ENCODE measurements at regions not wholly inside any gene's neighbourhood (a gene's known extent, or its start where the extent isn't known, plus 50 kb on each side); places are given as distances from the start of the nearest gene placed in this dataset.

DNA sequence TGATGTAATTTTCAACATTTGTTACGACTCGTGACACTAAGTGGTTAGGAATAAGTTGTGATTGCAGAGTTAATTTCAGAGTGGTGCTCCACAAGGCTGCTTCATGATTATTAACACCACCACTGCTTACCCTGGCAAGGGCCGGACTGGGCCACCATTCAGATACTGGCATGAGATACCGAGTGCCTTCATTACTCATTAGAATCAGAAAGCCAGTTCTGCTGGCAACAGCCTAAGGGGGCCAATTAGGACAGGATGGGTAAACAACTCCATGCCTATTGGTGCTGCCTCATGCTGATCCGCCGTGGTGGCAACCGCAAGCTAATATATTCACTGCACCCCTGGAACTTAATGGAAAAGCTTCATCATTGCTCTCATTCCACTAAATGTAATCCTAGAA is 575.1 kb downstream of the EFNB2 start:
- in situ Hi-C loops (cut with HindIII; ENCODE audit: low sequenced_read_pairs), result no loop called here

DNA sequence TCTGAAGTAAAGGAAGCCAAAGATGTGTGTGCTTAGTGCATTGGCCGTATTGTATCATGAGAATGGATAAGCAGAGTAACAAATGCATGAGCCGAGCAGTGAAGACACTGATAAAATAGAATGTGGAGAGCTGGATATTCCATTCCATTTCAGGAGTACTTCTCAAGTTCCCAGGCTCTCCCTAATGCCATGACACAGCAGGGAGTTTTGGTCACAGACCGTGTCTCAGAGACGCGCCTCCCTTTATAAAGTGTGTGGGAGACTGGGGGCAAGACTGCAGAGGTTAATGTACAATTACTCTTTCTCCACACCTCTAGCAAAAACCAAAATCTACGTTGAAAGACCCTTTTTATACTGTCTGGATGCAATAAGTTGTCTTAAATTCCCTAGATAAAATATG is 575.6 kb downstream of the EFNB2 start:
- in situ Hi-C loops (cut with HindIII; ENCODE audit: low sequenced_read_pairs), result no loop called here

- in situ Hi-C loops (cut with HindIII; ENCODE audit: low sequenced_read_pairs), result no loop called here
These were observed 577.6 kb downstream of the EFNB2 start for GRCh38 chr13:105957769-105958438.

DNA sequence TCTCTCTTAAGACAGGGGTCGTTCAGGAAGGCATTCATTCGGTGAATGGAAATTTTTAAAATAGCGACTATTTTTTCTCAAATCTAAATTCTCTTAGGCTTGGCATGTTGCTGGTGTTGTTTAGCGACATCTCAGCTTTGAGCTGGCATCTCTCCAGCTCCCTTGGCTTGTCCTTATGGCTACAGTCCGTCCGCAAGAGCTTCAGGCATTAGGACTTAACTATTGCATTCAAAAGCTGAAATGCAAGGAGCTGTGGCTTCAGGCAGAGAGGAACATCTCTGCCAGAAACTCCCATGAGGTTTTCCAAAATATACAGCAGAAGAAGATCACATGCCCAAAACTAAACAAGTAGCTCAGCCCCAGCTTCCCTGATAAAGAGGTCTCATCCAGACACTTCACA is 578.5 kb downstream of the EFNB2 start:
- in situ Hi-C loops (cut with HindIII; ENCODE audit: low sequenced_read_pairs), result no loop called here

DNA sequence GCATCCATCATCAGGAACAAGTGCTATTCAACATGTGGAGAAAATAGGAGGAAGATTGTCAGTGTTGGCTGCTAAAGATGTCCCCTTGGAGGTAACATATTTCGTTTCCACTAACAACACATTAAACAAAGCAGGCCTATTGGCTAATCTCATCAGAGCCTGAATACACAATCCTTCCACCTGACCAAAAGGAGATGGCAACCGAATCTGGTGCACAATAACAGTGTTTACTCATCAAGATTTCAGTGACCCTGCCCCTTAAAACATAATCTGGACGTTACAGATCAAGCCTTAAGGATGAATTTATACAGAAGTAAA is 582.5 kb downstream of the EFNB2 start:
- in situ Hi-C loops (cut with HindIII; ENCODE audit: low sequenced_read_pairs), result no loop called here

- in situ Hi-C loops (cut with HindIII; ENCODE audit: low sequenced_read_pairs), result no loop called here
These were observed 583.1 kb downstream of the EFNB2 start for GRCh38 chr13:105952233-105952972.

DNA sequence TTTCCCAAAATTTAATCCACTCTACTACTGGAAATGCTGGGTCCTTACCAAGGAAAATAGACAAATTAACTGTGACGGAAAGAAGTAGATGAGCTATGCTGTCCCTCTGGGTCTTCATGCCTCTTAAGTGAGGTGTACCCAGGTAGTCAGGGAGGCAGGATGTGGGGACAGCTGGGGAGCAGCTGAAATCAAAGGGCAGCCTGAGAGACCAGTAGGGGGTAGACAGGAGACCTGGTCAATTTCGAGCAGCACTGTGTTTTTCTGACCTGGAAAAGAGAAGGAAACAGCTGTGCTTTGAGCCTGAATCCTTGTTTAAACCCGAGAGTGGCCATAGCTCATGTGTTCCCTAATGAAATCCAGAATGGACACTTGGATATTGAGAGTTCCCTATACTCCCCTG is 587.3 kb downstream of the EFNB2 start:
- in situ Hi-C loops (cut with HindIII; ENCODE audit: low sequenced_read_pairs), result no loop called here

DNA sequence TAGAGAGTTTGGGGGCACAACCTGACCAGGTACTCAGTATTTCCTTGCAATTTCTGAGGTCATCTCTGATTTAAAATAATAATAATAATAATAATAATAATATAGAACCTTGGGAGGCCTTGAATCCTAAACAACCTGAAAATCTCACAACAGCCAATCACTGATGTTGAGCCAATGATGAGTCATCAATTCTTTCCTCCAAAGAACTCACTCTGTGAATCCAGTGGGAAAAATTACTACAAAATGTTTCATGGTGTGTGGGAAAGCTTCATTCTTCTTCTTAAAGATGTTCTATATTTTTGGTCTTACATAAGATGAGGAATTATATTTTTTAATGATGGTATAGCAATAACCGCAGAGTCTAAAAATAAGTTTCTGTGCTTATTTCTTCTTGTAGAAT is 594.6 kb downstream of the EFNB2 start:
- in situ Hi-C loops (cut with HindIII; ENCODE audit: low sequenced_read_pairs), result no loop called here

GRCh38 chr13:105937451-105937850 is 598.0 kb downstream of the EFNB2 start:
- in situ Hi-C loops (cut with HindIII; ENCODE audit: low sequenced_read_pairs), result no loop called here

DNA sequence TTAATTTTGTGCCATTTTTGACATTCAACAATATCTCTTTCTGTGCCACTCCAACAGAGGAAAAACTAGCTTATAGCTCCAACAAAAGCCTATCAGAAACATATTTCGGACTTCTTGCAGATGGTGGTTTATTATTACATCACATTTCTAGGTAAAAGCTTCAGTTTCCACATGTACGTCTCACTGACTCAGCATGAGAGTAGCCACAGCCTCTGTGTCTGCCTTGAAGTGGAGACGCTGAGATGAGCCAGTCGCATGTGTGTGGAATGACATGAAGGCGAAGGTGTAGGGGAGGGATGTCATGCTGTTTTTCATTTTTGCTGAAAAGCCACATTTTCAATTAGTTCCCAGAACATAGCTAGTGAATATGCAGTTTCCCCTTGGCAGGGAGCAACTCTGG is 598.6 kb downstream of the EFNB2 start:
- in situ Hi-C loops (cut with HindIII; ENCODE audit: low sequenced_read_pairs), result no loop called here

- in situ Hi-C loops (cut with HindIII; ENCODE audit: low sequenced_read_pairs), result no loop called here
These were observed 606.0 kb downstream of the EFNB2 start for GRCh38 chr13:105929505-105929904.

GRCh38 chr13:105928901-105929300 is 606.6 kb downstream of the EFNB2 start:
- in situ Hi-C loops (cut with HindIII; ENCODE audit: low sequenced_read_pairs), result no loop called here

DNA sequence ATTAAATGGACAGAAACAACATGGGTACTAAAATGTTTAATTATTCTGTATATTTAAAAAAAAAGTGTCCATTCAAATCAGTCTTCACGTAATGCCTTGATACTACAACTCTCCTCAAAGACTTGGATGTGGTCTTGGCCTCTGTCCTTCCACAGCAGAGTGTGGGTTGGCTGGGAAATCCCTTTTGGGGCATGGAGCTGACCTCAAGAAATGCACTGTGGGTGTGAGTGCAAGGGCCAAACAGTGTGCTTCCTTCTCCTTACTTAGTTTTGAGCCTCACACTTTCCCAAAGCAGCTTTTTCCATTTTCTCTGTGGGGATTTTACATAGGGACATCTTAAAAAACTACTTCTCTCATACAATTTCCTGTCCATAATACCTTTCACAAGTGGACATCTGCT is 607.4 kb downstream of the EFNB2 start:
- in situ Hi-C loops (cut with HindIII; ENCODE audit: low sequenced_read_pairs), result no loop called here

GRCh38 chr13:105925496-105925895 is 610.0 kb downstream of the EFNB2 start:
- in situ Hi-C loops (cut with HindIII; ENCODE audit: low sequenced_read_pairs), result no loop called here

DNA sequence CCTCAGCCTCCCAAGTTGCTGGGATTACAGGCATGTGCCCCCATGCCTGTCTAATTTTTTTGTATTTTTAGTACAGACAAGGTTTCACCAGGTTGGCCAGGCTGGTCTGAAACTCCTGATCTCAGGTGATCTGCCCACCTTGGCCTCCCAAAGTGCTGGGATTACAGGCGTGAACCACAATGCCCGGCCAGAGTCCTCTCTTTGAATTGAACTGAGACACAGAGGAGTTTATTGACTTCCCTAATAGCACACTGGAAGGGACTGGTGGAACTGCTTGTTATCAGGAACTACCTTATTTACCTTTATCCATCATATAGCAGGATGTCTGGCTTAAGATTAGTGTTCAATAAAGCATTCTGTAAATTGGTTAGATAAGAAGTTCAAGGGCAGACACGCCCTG is 613.8 kb downstream of the EFNB2 start:
- in situ Hi-C loops (cut with HindIII; ENCODE audit: low sequenced_read_pairs), result no loop called here

GRCh38 chr13:105920370-105920769 is 615.1 kb downstream of the EFNB2 start:
- in situ Hi-C loops (cut with HindIII; ENCODE audit: low sequenced_read_pairs), result no loop called here

- in situ Hi-C loops (cut with HindIII; ENCODE audit: low sequenced_read_pairs), result no loop called here
These were observed 616.4 kb downstream of the EFNB2 start for GRCh38 chr13:105918842-105919741.

GRCh38 chr13:105915146-105915850 is 620.2 kb downstream of the EFNB2 start:
- in situ Hi-C loops (cut with HindIII; ENCODE audit: low sequenced_read_pairs), result no loop called here

DNA sequence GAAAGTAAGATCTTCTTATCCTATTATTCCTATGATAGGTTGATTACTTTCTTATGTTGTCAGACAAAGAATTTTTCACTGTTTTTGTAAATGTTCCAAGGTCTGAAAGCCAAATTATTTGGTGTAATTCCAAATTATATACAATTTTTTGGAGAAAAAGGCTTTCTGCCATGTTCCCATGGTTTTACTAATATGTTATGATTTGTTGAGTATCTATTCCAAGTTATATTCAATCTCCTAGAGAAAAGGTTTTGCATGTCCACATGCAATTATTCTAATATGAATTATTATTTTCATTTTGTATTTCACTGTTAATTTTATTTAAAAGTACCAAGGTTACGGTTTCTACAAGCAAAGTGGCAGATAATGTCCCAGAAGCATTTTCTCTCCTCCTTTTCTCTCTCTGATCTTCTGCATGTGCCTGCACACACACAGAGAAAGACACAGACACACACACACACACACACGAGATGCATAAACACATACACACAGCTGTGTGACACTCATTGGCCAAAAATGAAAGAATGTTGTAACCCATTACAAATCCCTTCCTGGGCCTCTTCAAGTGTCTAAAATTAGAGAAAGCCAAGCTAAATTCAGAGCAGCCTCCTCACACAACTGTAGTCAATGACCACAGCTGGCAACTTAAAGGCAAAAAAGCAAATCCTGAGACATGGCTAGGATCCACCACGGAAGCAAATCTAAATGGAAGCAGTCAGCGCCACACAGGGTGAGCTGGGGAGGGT is 621.0 kb downstream of the EFNB2 start:
- in situ Hi-C loops (cut with HindIII; ENCODE audit: low sequenced_read_pairs), result no loop called here

GRCh38 chr13:105908586-105908985 is 626.9 kb downstream of the EFNB2 start:
- in situ Hi-C loops (cut with HindIII; ENCODE audit: low sequenced_read_pairs), result no loop called here

Measured in DLD1 (cell line).